Ishikawa (cell line): ENCODE measurements at regions not wholly inside any gene's neighbourhood (a gene's known extent, or its start where the extent isn't known, plus 50 kb on each side); places are given as distances from the start of the nearest gene placed in this dataset.

ENCODE experiments used
- EP300 ChIP-seq: IDR thresholded peaks from 2 replicates; pipeline ENCODE4 v1.6.1; 2012; ENCODE audit warnings: borderline replicate concordance
- FOXM1 ChIP-seq: IDR thresholded peaks from 2 replicates; pipeline ENCODE4 v1.6.1; 2012; ENCODE audit warnings: low read depth, borderline replicate concordance
- TF ChIP-seq, protein P1 (sequence below): IDR thresholded peaks from 2 replicates; pipeline ENCODE4 v1.6.1; 2012; ENCODE audit warnings: low read depth, mild to moderate bottlenecking

DNA sequence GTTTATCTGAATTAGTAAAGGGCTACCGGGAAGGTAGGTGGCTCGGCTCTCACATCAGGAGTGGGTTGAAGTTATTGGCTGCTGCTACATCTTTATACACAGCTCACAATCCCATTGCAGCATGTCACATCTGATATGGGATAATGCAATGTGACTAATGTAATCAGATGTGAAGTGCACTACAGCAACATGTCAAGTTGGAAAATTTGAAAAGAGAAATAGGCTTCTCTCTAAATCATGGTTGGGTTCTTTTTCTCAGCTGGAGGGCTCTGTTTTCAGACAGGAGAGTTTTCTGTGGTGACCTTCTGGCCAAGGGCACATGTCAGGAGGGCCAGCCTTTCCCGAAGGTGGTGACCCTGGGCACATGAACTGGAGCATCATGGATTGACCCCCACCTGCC, 337.5 kb downstream of the HRH4 start:
- TF ChIP-seq, protein P1, sequence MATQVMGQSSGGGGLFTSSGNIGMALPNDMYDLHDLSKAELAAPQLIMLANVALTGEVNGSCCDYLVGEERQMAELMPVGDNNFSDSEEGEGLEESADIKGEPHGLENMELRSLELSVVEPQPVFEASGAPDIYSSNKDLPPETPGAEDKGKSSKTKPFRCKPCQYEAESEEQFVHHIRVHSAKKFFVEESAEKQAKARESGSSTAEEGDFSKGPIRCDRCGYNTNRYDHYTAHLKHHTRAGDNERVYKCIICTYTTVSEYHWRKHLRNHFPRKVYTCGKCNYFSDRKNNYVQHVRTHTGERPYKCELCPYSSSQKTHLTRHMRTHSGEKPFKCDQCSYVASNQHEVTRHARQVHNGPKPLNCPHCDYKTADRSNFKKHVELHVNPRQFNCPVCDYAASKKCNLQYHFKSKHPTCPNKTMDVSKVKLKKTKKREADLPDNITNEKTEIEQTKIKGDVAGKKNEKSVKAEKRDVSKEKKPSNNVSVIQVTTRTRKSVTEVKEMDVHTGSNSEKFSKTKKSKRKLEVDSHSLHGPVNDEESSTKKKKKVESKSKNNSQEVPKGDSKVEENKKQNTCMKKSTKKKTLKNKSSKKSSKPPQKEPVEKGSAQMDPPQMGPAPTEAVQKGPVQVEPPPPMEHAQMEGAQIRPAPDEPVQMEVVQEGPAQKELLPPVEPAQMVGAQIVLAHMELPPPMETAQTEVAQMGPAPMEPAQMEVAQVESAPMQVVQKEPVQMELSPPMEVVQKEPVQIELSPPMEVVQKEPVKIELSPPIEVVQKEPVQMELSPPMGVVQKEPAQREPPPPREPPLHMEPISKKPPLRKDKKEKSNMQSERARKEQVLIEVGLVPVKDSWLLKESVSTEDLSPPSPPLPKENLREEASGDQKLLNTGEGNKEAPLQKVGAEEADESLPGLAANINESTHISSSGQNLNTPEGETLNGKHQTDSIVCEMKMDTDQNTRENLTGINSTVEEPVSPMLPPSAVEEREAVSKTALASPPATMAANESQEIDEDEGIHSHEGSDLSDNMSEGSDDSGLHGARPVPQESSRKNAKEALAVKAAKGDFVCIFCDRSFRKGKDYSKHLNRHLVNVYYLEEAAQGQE: no peak
- TF ChIP-seq FOXM1 (no peak), EP300 (no peak)
